Stimulated activated CD8-positive, alpha-beta memory T cell treated with anti-CD3 and anti-CD28 coated beads, Interleukin-4, amount 100 ng/mL, for 24 hours (primary cell): ENCODE measurements at regions not wholly inside any gene's neighbourhood (a gene's known extent, or its start where the extent isn't known, plus 50 kb on each side); places are given as distances from the start of the nearest gene placed in this dataset.
"Not testable (repeated sequence)": the region's sequence is repeated elsewhere in the genome, so short reads cannot be mapped to it uniquely, and the experiment has no call there.

Source experiments
- DNase-seq: peaks from one replicate; pipeline ENCODE4 v3.0.0-alpha.2; 2020; ENCODE audit warnings: low read depth

GRCh38 chr4:177802661-177803060, 360.4 kb upstream of the AGA start:
- DNase-seq = no peak

- DNase-seq = no peak
Observed at GRCh38 chr4:177803151-177803550, 360.9 kb upstream of the AGA start.

DNA sequence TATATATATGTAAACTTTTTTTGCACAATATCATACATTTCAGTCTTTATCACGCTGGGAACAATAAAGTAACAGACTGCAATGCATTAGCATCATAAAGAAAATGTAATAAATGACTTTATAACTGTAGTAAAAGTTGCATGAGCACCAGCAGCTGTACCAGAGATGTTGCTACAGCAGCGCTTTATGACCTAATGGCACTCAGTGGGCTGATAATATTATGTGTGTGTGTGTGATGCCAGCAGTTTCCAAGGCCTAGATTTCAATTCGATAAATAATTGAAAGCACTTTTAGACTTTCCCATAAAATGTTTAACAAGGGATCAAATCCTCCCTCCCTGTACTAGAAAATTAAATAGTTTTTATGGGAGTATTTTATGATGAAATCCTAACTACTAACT, 367.6 kb upstream of the AGA start:
- no peak for DNase-seq

DNA sequence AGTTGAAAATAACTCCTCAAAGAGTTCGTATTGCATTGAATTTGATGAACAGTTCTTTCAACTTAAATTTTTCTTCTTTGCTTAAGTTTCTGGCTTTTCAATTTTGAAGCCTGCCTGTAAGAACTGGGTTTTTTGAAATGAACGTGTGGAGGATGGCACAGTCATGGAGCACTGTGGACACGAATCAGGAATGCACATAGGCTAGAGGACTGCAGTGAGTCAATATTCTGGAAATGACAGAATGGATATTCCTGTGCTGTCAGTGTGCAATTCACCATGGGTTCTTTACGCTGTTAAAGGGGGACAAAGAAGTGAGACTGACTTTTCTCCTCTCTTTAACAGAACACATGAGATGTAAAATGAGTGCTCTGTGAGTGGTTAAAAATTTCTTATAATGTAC, 368.0 kb upstream of the AGA start:
- DNase-seq = no peak

DNA sequence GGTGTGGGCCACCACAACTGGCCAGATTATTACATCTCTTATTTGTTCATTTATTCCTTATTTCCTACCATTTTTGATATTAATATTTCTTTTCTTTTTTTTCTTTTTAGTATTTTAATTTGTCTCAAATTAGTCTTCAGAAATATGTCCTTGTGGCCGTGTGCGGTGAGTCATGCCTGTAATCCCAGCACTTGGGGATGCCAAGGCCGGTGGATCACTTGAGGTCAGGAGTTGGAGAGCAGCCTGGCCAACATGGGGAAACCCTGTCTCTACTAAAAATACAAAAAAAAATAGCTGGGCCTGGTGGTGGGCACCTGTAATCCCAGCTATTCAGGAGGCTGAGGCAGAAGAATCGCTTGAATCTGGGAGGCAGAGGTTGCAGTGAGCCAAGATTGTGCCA, 376.2 kb upstream of the AGA start:
- not testable (repeated sequence) for DNase-seq

DNA sequence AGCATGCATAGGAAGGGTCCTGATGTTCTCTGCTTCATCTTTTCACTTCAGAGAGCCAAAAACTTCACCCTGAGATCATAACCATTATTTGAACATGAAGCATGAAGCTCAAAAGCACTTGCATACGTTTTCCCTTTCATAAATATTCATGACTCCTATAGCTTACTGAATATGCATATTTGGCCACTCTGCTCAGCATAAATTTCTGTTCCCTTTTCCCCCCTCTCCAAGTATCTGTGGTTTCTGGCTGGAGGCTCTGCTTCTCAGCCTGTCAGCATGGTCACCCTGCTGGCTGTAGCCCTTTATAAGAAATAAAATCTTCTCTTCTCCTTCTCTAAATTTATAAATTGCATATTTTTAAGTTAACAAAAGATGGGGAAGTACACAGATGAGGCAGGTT, 384.7 kb upstream of the AGA start:
- DNase-seq = no peak

DNA sequence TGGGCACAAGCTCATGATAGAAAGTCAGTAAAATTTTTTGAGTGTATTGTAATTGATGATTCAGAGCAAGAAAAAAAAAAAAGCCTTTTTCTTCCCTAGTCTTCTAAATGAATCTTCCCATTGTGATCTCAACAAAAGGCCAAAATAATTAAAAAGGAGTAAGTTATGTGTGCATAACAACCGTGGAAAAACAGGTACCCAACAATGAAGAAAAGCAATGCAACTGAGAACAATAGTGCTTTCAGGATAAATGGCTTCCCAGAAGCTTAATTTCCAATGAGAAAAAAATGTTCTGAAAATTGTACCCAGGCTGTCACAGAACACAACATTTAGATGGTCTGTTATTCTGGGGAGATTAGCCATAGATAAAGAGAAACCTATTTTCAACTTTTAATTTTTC, 399.0 kb upstream of the AGA start:
- DNase-seq = no peak

DNA sequence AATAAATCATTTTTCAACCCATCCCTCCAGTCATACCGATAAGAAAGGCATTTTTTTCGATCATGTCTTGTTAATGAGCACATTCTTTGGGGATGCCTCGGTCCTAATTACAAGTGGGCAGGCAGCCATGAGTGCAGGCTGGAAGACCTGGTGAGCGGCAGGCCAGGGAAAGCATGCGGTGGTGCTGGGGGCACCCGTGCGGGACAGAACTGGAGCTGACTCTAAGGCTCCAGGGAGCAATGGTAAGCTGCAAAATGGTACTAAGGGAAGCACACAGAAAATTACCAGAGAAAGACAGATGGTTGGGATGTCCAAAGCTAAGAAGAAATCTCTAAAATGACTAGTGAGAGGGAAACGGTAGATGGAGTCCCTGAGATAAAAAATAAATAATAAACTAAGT, 411.0 kb upstream of the AGA start:
- DNase-seq = no peak

- no peak for DNase-seq
Observed at GRCh38 chr4:177855507-177856197, 413.4 kb upstream of the AGA start.

- DNase-seq = no peak
Observed at GRCh38 chr4:177860171-177860570, 417.9 kb upstream of the AGA start.

GRCh38 chr4:177861551-177862094, 419.4 kb upstream of the AGA start:
- DNase-seq = no peak

GRCh38 chr4:177862541-177863176, 420.4 kb upstream of the AGA start:
- no peak for DNase-seq

DNA sequence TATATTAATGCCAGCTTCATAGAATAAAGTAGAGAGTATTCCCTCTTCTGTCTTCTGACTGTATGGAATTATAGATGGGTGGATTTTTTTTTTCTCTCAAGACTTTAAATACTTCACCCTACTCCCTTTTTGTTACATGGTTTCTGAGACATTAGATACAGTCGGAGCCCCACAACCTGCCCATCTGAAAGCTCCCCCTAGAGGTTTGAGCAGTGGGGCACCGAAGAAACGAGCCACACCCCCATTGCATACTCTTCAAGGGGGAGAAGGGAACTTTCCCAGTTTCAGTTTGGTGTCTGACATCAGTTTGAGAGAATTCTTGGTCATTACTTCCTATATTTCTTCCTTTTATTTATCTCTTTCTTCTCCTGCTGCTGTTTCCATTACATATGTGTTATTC, 437.6 kb upstream of the AGA start:
- no peak for DNase-seq

DNA sequence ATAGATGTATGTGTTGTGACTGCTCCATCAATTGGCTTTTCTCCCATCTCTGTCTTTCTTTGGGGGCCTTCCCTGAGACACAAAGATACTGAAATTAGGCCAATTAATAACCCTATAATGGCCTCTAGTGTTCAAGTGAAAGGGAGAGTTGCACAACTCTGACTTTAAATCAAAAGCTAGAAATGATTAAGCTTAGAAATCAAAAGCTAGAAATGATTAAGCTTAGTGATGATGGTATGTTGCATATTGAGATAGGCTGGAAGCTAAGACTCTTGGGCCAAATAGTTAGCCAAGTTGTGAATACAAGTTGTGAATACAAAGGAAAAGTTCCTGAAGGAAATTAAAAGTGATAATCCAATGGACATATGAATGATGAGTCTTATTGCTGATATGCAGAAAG, 452.9 kb upstream of the AGA start:
- no peak for DNase-seq

GRCh38 chr4:177901786-177902185, 459.5 kb upstream of the AGA start:
- no peak for DNase-seq

DNA sequence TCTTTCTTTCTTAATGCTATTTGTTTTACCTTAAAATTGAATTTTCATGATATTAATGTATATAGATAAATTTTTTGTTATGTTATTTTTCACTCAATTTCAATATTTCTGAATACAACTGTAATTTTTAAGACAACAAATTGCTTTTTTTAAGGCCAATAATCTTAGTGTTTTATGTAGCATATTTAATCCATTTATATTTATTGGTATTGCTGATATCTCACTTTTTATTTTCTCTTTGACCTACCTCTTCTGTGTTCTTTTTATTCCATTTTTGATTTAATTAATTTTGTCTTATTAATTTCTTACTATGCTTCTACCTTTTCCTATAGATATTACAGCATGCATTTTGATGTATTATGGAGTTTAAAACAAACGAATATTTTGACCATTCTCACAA, 460.1 kb upstream of the AGA start:
- no peak for DNase-seq

DNA sequence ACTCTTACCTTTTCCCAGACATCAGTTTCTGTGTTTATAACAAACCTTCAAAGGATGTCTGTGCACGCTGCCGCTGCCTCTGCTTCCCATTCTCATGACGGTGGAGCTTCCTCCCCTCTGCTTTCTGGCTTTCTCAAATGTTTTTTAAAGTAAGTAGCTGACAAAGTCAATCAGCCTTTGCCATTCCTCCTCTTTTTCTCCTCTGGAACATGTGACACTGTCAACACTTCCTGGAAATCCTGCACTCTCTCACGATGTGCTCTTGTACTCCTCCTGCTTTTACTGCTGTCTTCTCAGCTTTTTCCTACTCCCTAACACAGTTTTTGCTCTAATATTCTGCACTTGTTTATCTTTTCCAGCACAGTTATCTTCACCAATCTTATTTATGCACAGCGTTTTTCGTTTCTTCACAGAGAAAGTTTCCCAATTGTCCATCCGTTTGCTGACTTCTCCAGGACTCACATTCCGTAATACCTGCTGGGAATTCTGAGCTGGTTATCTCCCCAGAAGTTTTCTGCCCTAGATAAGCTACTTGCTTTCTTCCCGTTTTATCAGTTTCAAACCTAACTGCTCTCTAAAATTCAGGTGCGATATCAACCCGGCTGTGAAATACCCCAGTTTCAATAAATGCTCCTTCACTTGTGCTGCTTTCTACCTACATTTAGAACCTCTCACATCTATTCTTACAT, 465.6 kb upstream of the AGA start:
- DNase-seq = no peak

- DNase-seq = no peak
Observed at GRCh38 chr4:177921715-177922114, 479.5 kb upstream of the AGA start.

GRCh38 chr4:177923888-177924287, 481.7 kb upstream of the AGA start:
- no peak for DNase-seq

GRCh38 chr4:177937041-177937440, 494.8 kb upstream of the AGA start:
- DNase-seq = no peak

DNA sequence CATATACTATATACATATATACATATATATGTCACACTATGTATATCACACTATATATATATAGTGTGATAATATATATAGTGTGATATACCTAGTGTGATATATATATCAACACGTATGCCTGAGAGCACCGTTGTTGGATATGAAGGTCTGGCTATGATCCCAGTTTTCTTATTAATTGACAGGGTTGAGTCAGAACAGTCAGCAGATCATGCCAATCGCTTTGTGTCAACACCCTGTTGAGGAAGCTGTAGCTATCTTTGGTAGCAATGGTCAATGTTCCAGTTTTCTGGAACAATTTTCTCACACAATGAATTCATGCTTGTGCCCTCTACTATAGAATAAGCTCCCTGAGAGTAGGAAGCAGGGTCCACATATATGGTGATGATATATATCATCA, 496.0 kb upstream of the AGA start:
- DNase-seq = no peak

- DNase-seq = no peak
Observed at GRCh38 chr4:177945268-177945667, 503.0 kb upstream of the AGA start.

DNA sequence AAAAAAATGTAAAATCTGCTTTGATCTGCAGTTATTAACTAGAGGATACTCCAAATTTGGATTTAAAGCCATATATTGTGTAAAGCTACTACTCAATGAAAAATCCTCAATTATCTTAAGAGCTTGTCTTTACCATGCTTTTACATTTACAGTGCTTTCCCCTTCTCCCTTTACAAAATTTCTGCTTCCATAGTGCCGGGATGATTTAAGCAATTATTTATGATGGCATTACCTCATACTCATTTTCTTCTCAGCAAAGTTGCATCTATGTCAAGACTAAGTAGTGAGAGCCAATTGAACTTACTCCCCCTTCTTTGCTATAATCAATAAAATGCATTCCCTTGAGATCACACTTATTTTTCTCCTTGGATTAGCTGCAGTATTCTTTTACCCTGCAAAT, 505.4 kb upstream of the AGA start:
- DNase-seq = no peak
